ENCODE measurements at regions not wholly inside any gene's neighbourhood (a gene's known extent, or its start where the extent isn't known, plus 50 kb on each side); places are given as distances from the start of the nearest gene placed in this dataset.
"Not testable (repeated sequence)": the region's sequence is repeated elsewhere in the genome, so short reads cannot be mapped to it uniquely, and the experiment has no call there.

DNA sequence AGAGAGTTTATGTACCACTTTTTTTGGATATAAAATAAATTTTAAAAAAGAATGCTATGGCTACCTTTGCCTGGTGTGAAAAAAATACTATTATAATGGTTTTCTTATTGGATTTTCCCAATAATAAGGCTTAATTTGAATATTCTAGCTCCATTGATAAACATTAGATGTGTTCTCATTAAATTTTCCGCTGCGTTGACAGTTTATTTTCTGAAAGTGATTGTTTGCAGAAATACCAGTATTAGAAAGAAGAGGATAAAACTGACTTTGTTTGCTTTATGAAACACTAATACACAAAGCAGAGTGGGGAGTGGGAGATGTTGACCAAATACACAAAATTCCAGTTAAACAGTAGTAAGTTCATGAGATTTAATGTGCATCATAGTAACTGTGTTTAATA, 433.3 kb upstream of the TMEFF2 start:
- H3K27me3 Mint-ChIP-seq (ENCODE audit: low read depth, poor library complexity), result no peaks in the 10 kb centered on the region
- H3K27ac Mint-ChIP-seq, result no peak overlapping the region
- no peaks in the 10 kb centered on the region for H3K4me1 Mint-ChIP-seq

DNA sequence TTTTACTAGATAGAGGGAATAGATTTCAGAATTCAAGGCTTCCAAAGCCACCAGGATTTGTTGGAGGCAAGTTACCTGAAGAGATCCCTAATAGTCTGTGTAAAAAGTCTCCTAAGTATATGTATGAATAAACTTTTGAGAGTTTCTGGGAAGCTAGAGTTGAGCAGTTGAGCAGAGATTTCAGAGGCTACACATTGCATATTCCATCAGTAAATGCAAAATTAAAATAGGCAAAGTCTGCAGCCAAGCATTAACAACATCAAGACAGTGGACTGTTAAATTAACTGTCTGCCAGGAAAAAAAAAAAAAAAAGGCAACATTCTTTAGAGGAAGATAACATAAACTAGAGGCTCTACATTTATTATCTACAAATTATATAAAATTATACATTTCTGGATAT, 420.4 kb upstream of the TMEFF2 start:
- Mint-ChIP-seq H3K36me3 (ENCODE audit: low read depth) (no peaks in the 10 kb centered on the region), H3K4me3 (no peak overlapping the region), H3K9me3 (no peaks in the 10 kb centered on the region), H3K27me3 (ENCODE audit: low read depth, poor library complexity) (peaks cover 5% of the 10 kb centered on the region), H3K27ac (no peak overlapping the region), H3K4me1 (no peaks in the 10 kb centered on the region)
- TF ChIP-seq, protein P1, sequence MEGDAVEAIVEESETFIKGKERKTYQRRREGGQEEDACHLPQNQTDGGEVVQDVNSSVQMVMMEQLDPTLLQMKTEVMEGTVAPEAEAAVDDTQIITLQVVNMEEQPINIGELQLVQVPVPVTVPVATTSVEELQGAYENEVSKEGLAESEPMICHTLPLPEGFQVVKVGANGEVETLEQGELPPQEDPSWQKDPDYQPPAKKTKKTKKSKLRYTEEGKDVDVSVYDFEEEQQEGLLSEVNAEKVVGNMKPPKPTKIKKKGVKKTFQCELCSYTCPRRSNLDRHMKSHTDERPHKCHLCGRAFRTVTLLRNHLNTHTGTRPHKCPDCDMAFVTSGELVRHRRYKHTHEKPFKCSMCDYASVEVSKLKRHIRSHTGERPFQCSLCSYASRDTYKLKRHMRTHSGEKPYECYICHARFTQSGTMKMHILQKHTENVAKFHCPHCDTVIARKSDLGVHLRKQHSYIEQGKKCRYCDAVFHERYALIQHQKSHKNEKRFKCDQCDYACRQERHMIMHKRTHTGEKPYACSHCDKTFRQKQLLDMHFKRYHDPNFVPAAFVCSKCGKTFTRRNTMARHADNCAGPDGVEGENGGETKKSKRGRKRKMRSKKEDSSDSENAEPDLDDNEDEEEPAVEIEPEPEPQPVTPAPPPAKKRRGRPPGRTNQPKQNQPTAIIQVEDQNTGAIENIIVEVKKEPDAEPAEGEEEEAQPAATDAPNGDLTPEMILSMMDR (IDR thresholded peaks at IDR 0.05), result no peak
- DNase-seq, result no peak

More for the DNA sequence above, 433.3 kb upstream of the TMEFF2 start:
- Mint-ChIP-seq H3K9me3 (no peaks in the 10 kb centered on the region), H3K4me3 (no peak overlapping the region), H3K36me3 (ENCODE audit: low read depth) (no peaks in the 10 kb centered on the region)
- TF ChIP-seq, protein P1 (IDR thresholded peaks at IDR 0.05), result no peak
- DNase-seq, result no peak

DNA sequence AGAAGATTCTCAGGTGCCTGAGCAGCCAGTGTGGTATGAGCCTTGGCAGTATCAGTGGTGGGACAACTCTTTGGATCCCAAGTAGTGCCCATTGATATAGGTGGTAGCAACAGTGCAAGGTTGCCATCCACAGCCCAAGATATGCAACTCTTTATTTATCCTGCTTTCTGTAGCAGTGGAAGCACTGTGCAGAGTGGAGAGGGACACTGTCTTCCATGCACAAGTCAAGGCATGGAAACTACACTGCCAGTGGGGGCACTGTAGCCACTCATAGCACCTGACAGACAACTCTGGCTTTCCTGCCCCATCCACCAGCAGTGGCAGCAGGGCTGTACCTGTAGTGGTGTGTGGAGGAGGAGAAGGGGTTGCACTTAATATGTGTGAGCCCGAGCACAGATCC, 409.6 kb upstream of the TMEFF2 start:
- Mint-ChIP-seq H3K4me3 (no peak overlapping the region), H3K27me3 (ENCODE audit: low read depth, poor library complexity) (peaks cover 8% of the 10 kb centered on the region), H3K36me3 (ENCODE audit: low read depth) (no peaks in the 10 kb centered on the region), H3K9me3 (no peaks in the 10 kb centered on the region), H3K4me1 (no peaks in the 10 kb centered on the region), H3K27ac (no peak overlapping the region)
- no peak for DNase-seq
- TF ChIP-seq, protein P1 (IDR thresholded peaks at IDR 0.05), result no peak

DNA sequence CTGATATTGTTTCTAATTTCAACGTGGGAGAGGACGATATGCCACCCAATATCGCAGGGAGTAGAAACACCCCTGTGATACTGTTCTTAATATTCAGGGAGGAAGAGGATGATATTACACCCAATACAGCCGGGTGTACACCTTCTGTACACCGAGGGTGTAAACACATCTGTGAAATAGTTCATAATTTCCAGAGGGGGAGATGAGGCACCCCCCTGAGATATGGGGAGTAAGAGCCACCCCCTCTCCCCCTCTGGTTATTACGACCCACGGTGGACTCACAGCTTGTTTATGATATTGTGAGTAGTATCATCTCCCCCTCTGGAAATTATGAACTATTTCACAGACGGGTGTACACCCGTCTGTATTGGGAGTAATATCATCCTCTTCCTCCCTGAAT, 403.9 kb upstream of the TMEFF2 start:
- not testable (repeated sequence) for DNase-seq; H3K4me1 Mint-ChIP-seq; H3K27me3 Mint-ChIP-seq (ENCODE audit: low read depth, poor library complexity); H3K36me3 Mint-ChIP-seq (ENCODE audit: low read depth); H3K4me3 Mint-ChIP-seq; H3K27ac Mint-ChIP-seq; H3K9me3 Mint-ChIP-seq

DNA sequence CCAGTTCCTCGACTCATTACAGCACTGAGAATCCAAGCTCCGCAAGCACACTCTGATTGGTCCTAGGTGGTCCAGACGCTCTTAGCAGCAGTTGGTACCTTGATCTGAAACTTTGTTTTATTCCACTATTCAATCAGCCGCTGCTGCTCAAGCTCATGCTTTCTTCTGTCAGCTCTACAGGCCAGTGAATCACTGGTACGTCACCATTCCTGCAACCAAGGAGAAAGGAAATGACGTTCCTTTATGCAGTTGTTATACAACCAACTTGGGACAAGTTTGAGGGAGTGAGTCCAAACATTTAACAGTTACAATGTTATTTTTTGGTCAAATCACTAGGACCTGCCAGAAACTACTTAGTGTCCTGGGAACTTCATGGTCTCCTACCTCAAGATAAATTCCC, 398.8 kb upstream of the TMEFF2 start:
- TF ChIP-seq, protein P1 (IDR thresholded peaks at IDR 0.05), result no peak
- no peaks in the 10 kb centered on the region for H3K4me1 Mint-ChIP-seq
- H3K9me3 Mint-ChIP-seq, result no peaks in the 10 kb centered on the region
- H3K27me3 Mint-ChIP-seq (ENCODE audit: low read depth, poor library complexity), result peaks cover 4% of the 10 kb centered on the region
- H3K36me3 Mint-ChIP-seq (ENCODE audit: low read depth), result no peaks in the 10 kb centered on the region
- H3K4me3 Mint-ChIP-seq, result no peak overlapping the region
- no peak overlapping the region for H3K27ac Mint-ChIP-seq
- DNase-seq, result no peak

DNA sequence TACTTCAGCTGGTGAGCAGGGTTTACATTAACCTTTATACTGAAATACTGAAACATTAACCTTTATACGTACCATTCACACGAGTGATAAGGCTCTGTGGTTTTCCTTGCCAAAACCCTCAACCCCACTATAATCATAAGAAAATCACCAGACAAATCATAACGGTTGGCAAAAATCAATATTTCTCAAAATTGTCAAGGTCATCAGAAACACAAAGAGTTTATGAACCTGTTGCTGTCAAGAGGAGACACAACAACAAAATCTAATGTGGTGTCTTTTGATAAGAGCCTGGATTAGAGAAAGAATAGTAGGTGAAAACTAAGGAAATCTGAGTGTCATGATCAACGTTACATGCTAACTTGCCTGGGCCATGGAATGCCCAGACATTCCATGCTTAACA, 396.9 kb upstream of the TMEFF2 start:
- TF ChIP-seq, protein P1 (IDR thresholded peaks at IDR 0.05), result no peak
- no peaks in the 10 kb centered on the region for H3K9me3 Mint-ChIP-seq
- no peaks in the 10 kb centered on the region for H3K4me1 Mint-ChIP-seq
- peaks cover 4% of the 10 kb centered on the region for H3K27me3 Mint-ChIP-seq (ENCODE audit: low read depth, poor library complexity)
- no peaks in the 10 kb centered on the region for H3K36me3 Mint-ChIP-seq (ENCODE audit: low read depth)
- no peak overlapping the region for H3K4me3 Mint-ChIP-seq
- no peak overlapping the region for H3K27ac Mint-ChIP-seq
- no peak for DNase-seq
